ENCODE measurements at regions not wholly inside any gene's neighbourhood (a gene's known extent, or its start where the extent isn't known, plus 50 kb on each side); places are given as distances from the start of the nearest gene placed in this dataset.

GRCh38 chr4:110793381-110793801 is 170.5 kb upstream of the PITX2 start:
- Histone ChIP-seq H3K4me3 (no peak overlapping the region), H3K27ac (no peak overlapping the region), H3K4me1 (peaks cover 0 to 6% (median 0%) of the 10 kb centered on the region in 9 donors), H3K27me3 (no peaks in the 10 kb centered on the region), H3K36me3 (no peaks in the 10 kb centered on the region), H3K9me3 (no peaks in the 10 kb centered on the region)
- peak in 1 of 8 donors; percentile 51 for ATAC-seq
- intact Hi-C loops (cut with DNase I): no loop called here
- no peak for DNase-seq
- WGBS, 2 donors: 25 to 29% methylated on average over 4 of the region's 4 CpGs
- TF ChIP-seq CTCF (IDR thresholded peaks at IDR 0.05): no peak

GRCh38 chr4:110793890-110794554 is 171.1 kb upstream of the PITX2 start:
- Histone ChIP-seq H3K36me3 (no peaks in the 10 kb centered on the region), H3K27me3 (peaks cover 0 to 5% (median 0%) of the 10 kb centered on the region in 7 donors), H3K27ac (no peak overlapping the region), H3K4me1 (peaks cover 0 to 6% (median 0%) of the 10 kb centered on the region in 9 donors), H3K4me3 (no peak overlapping the region), H3K9me3 (no peaks in the 10 kb centered on the region)
- WGBS, 2 donors: 47 to 51% methylated on average over 5 of the region's 5 CpGs
- intact Hi-C loops (cut with DNase I): no loop called here
- TF ChIP-seq CTCF (IDR thresholded peaks at IDR 0.05): no peak
- ATAC-seq (no peak), DNase-seq (no peak)

- Histone ChIP-seq H3K27ac (no peak overlapping the region), H3K36me3 (no peaks in the 10 kb centered on the region), H3K4me1 (peaks cover 0 to 6% (median 0%) of the 10 kb centered on the region in 9 donors), H3K27me3 (peaks cover 0 to 7% (median 0%) of the 10 kb centered on the region in 7 donors), H3K4me3 (no peak overlapping the region), H3K9me3 (no peaks in the 10 kb centered on the region)
- intact Hi-C loops (cut with DNase I): no loop called here
- DNase-seq (no peak), ATAC-seq (no peak)
- no peak for TF ChIP-seq CTCF (IDR thresholded peaks at IDR 0.05)
- 86 to 93% methylated on average over 1 of the region's 1 CpG for WGBS, 2 donors
These were observed 173.1 kb upstream of the PITX2 start for GRCh38 chr4:110795971-110796370.

GRCh38 chr4:110797486-110797885 is 174.6 kb upstream of the PITX2 start:
- H3K4me3 ChIP-seq: no peak overlapping the region
- TF ChIP-seq CTCF (IDR thresholded peaks at IDR 0.05): no peak
- no peaks in the 10 kb centered on the region for H3K36me3 ChIP-seq
- H3K4me1 ChIP-seq: peaks cover 0 to 6% (median 0%) of the 10 kb centered on the region in 9 donors
- WGBS, 2 donors: 86 to 89% methylated on average over 1 of the region's 1 CpG
- H3K9me3 ChIP-seq: no peaks in the 10 kb centered on the region
- peaks cover 0 to 7% (median 0%) of the 10 kb centered on the region in 7 donors for H3K27me3 ChIP-seq
- H3K27ac ChIP-seq: no peak overlapping the region
- DNase-seq: no peak
- ATAC-seq: no peak
- intact Hi-C loops (cut with DNase I): no loop called here
